ENCODE measurements at regions not wholly inside any gene's neighbourhood (a gene's known extent, or its start where the extent isn't known, plus 50 kb on each side); places are given as distances from the start of the nearest gene placed in this dataset.

GRCh38 chr7:156147756-156148504, 335.7 kb upstream of the SHH start:
- no peak overlapping the region for H3K4me3 ChIP-seq
- no peaks in the 10 kb centered on the region for H3K9me3 ChIP-seq
- H3K4me1 ChIP-seq, result no peaks in the 10 kb centered on the region
- no peaks in the 10 kb centered on the region for H3K36me3 ChIP-seq
- no peak for DNase-seq (ENCODE audit: low spot score in 2 of 2)
- H3K27ac ChIP-seq, result no peak overlapping the region
- H3K27me3 ChIP-seq, result no peaks in the 10 kb centered on the region
- no peak for TF ChIP-seq CTCF (IDR thresholded peaks at IDR 0.05)
- intact Hi-C loops (cut with DNase I), result no loop called here

- intact Hi-C loops (cut with DNase I), result no loop called here
- no peak for DNase-seq (ENCODE audit: low spot score in 2 of 2)
- Histone ChIP-seq H3K4me3 (no peak overlapping the region), H3K4me1 (no peaks in the 10 kb centered on the region), H3K27ac (no peak overlapping the region), H3K27me3 (no peaks in the 10 kb centered on the region), H3K36me3 (no peaks in the 10 kb centered on the region), H3K9me3 (no peaks in the 10 kb centered on the region)
- no peak for TF ChIP-seq CTCF (IDR thresholded peaks at IDR 0.05)
Observed at GRCh38 chr7:156147104-156147503, 334.8 kb upstream of the SHH start.

- Histone ChIP-seq H3K4me3 (no peak overlapping the region), H3K9me3 (no peaks in the 10 kb centered on the region), H3K4me1 (no peaks in the 10 kb centered on the region), H3K36me3 (no peaks in the 10 kb centered on the region), H3K27ac (no peak overlapping the region), H3K27me3 (no peaks in the 10 kb centered on the region)
- no peak for DNase-seq (ENCODE audit: low spot score in 2 of 2)
- intact Hi-C loops (cut with DNase I), result no loop called here
- no peak for TF ChIP-seq CTCF (IDR thresholded peaks at IDR 0.05)
Observed at GRCh38 chr7:156145996-156146395, 333.7 kb upstream of the SHH start.

DNA sequence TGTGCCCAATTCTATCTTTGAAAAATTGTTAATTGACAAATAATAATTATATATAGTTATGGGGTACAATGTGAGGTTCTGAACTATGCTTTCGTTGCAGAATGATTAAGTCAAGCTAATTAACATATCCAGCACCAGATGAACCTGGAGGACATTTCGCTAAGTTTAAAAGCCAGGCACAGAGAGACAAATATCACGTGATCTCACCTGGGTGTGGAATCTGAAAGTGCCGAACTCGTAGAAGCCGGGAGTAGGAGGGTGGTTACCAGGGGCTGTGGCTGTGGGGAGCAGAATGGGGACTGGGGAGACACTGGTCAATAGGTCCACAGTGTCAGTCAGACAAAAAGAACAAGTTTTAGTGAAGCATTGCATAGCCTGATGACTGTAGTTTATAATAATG, 332.9 kb upstream of the SHH start:
- TF ChIP-seq CTCF (IDR thresholded peaks at IDR 0.05), result no peak
- H3K9me3 ChIP-seq, result no peaks in the 10 kb centered on the region
- H3K36me3 ChIP-seq, result no peaks in the 10 kb centered on the region
- intact Hi-C loops (cut with DNase I), result no loop called here
- no peak overlapping the region for H3K27ac ChIP-seq
- H3K4me3 ChIP-seq, result no peak overlapping the region
- no peak for DNase-seq (ENCODE audit: low spot score in 2 of 2)
- H3K4me1 ChIP-seq, result no peaks in the 10 kb centered on the region
- no peaks in the 10 kb centered on the region for H3K27me3 ChIP-seq

DNA sequence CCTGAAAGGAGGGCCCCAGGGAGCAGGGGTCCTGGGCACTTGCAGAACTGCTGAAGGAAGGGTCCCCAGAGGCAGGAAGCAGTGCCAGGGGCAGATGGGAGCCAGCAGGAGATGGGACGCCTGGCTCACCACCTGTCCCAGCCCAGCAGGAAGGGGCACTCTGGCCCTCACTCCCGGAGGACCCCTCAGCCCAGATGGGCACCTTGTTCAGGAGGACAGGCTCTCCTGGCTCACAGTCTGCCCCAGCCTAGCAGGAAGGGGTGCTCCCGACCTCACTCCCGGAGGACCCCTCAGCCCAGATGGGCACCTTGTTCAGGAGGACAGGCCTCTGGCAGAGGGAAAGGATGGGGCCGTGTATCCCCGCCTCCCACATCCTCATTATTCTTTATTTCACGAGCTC, 331.4 kb upstream of the SHH start:
- Histone ChIP-seq H3K27me3 (no peaks in the 10 kb centered on the region), H3K27ac (no peak overlapping the region), H3K36me3 (no peaks in the 10 kb centered on the region), H3K9me3 (no peaks in the 10 kb centered on the region), H3K4me3 (no peak overlapping the region), H3K4me1 (no peaks in the 10 kb centered on the region)
- intact Hi-C loops (cut with DNase I), result no loop called here
- TF ChIP-seq CTCF (IDR thresholded peaks at IDR 0.05), result no peak
- no peak for DNase-seq (ENCODE audit: low spot score in 2 of 2)

DNA sequence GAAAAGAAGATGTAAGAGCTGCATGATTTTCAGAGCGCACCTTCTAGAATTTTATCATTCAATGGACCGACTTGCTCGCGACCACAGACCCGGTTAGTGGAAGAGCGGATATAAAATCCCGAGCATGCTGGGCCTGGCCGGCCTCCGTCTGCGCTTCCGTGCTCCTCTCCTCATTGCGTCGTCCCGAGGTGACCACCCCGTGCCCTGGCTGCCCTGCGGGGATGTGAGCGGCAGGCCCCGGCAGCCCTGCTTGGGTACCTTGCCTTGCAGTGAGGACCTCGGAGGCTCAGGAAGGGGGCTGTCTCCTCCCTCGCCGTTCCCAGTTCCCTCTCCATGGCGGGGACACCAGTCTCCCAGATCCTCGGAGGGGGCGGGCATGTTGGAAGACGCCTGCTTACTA, 330.9 kb upstream of the SHH start:
- Histone ChIP-seq H3K4me3 (no peak overlapping the region), H3K9me3 (no peaks in the 10 kb centered on the region), H3K27me3 (no peaks in the 10 kb centered on the region), H3K4me1 (no peaks in the 10 kb centered on the region), H3K36me3 (no peaks in the 10 kb centered on the region), H3K27ac (no peak overlapping the region)
- intact Hi-C loops (cut with DNase I), result no loop called here
- no peak for TF ChIP-seq CTCF (IDR thresholded peaks at IDR 0.05)
- no peak for DNase-seq (ENCODE audit: low spot score in 2 of 2)
